ENCODE measurements at regions not wholly inside any gene's neighbourhood (a gene's known extent, or its start where the extent isn't known, plus 50 kb on each side); places are given as distances from the start of the nearest gene placed in this dataset.

- TF ChIP-seq EZH2 (IDR thresholded peaks at IDR 0.05; ENCODE audit: borderline replicate concordance, low read depth, low read length, poor library complexity, severe bottlenecking) (no peak), CTCF (conservative IDR thresholded peaks at IDR 0.05; ENCODE audit: low read depth, low read length) (no peak)
- DNase-seq (ENCODE audit: low spot score) = no peak
- Histone ChIP-seq H3K27me3 (replicated peaks; ENCODE audit: insufficient read depth, low read depth, low read length, poor library complexity) (no peaks in the 10 kb centered on the region), H3K4me1 (ENCODE audit: insufficient read depth, low read length, poor library complexity, severe bottlenecking) (no peaks in the 10 kb centered on the region), H3K4me3 (ENCODE audit: low read depth, low read length, poor library complexity, severe bottlenecking) (no peak overlapping the region), H3K9me3 (ENCODE audit: low read depth, low read length, poor library complexity, severe bottlenecking) (no peaks in the 10 kb centered on the region), H3K27ac (ENCODE audit: low read depth, low read length, poor library complexity, severe bottlenecking) (no peak overlapping the region), H3K36me3 (ENCODE audit: insufficient read depth, low read length, poor library complexity, severe bottlenecking) (no peaks in the 10 kb centered on the region)
- ChIA-PET POLR2A (ENCODE audit: low non-redundant PET) (no interaction called here), CTCF (no interaction called here)
- intact Hi-C loops (cut with micrococcal nuclease; ENCODE audit: unreplicated experiment) = no loop called here
- no TSS peak for BruUV-seq (replicated peaks)
Measured at GRCh38 chr10:64494901-64495300, 973.7 kb downstream of the REEP3 start.

GRCh38 chr10:64497306-64497705, 976.1 kb downstream of the REEP3 start:
- no peak for TF ChIP-seq CTCF (conservative IDR thresholded peaks at IDR 0.05; ENCODE audit: low read depth, low read length)
- TF ChIP-seq EZH2 (IDR thresholded peaks at IDR 0.05; ENCODE audit: borderline replicate concordance, low read depth, low read length, poor library complexity, severe bottlenecking) = no peak
- ChIA-PET CTCF (no interaction called here), POLR2A (ENCODE audit: low non-redundant PET) (no interaction called here)
- intact Hi-C loops (cut with micrococcal nuclease; ENCODE audit: unreplicated experiment) = no loop called here
- H3K36me3 ChIP-seq (ENCODE audit: insufficient read depth, low read length, poor library complexity, severe bottlenecking) = no peaks in the 10 kb centered on the region
- no peaks in the 10 kb centered on the region for H3K4me1 ChIP-seq (ENCODE audit: insufficient read depth, low read length, poor library complexity, severe bottlenecking)
- H3K4me3 ChIP-seq (ENCODE audit: low read depth, low read length, poor library complexity, severe bottlenecking) = no peak overlapping the region
- no peak for DNase-seq (ENCODE audit: low spot score)
- no peaks in the 10 kb centered on the region for H3K9me3 ChIP-seq (ENCODE audit: low read depth, low read length, poor library complexity, severe bottlenecking)
- no peak overlapping the region for H3K27ac ChIP-seq (ENCODE audit: low read depth, low read length, poor library complexity, severe bottlenecking)
- H3K27me3 ChIP-seq (replicated peaks; ENCODE audit: insufficient read depth, low read depth, low read length, poor library complexity) = no peaks in the 10 kb centered on the region
- no TSS peak for BruUV-seq (replicated peaks)

- H3K4me3 ChIP-seq (ENCODE audit: low read depth, low read length, poor library complexity, severe bottlenecking) = no peak overlapping the region
Measured at GRCh38 chr10:64501807-64502206, 980.6 kb downstream of the REEP3 start.

More at GRCh38 chr10:64501807-64502206, 980.6 kb downstream of the REEP3 start:
- BruUV-seq (replicated peaks) = no TSS peak
- DNase-seq (ENCODE audit: low spot score) = no peak
- CTCF ChIA-PET = no interaction called here
- Histone ChIP-seq H3K27me3 (replicated peaks; ENCODE audit: insufficient read depth, low read depth, low read length, poor library complexity) (no peaks in the 10 kb centered on the region), H3K9me3 (ENCODE audit: low read depth, low read length, poor library complexity, severe bottlenecking) (no peaks in the 10 kb centered on the region), H3K4me1 (ENCODE audit: insufficient read depth, low read length, poor library complexity, severe bottlenecking) (no peaks in the 10 kb centered on the region), H3K27ac (ENCODE audit: low read depth, low read length, poor library complexity, severe bottlenecking) (no peak overlapping the region), H3K36me3 (ENCODE audit: insufficient read depth, low read length, poor library complexity, severe bottlenecking) (no peaks in the 10 kb centered on the region)
- POLR2A ChIA-PET (ENCODE audit: low non-redundant PET) = no interaction called here
- intact Hi-C loops (cut with micrococcal nuclease; ENCODE audit: unreplicated experiment) = no loop called here
- TF ChIP-seq CTCF (conservative IDR thresholded peaks at IDR 0.05; ENCODE audit: low read depth, low read length) = no peak
- TF ChIP-seq EZH2 (IDR thresholded peaks at IDR 0.05; ENCODE audit: borderline replicate concordance, low read depth, low read length, poor library complexity, severe bottlenecking) = no peak

Data from A673 (cell line).